GM18505 (cell line): ENCODE measurements at regions not wholly inside any gene's neighbourhood (a gene's known extent, or its start where the extent isn't known, plus 50 kb on each side); places are given as distances from the start of the nearest gene placed in this dataset.

Experiments
- ATAC-seq: cut with Tn5 transposase; IDR thresholded peaks from one replicate; pipeline ENCODE4 v1.9.1; 2021; ENCODE audit not compliant: unreplicated experiment
- POLR2A ChIP-seq: IDR thresholded peaks from 4 replicates; pipeline ENCODE4 v1.6.1; 2011; ENCODE audit warnings: borderline replicate concordance; ENCODE audit not compliant: insufficient read depth, insufficient read length; ENCODE audit errors: extremely low read depth

GRCh38 chr9:99523838-99524237, 297.8 kb upstream of the NR4A3 start:
- TF ChIP-seq POLR2A: no peak

GRCh38 chr9:99531313-99531712, 290.4 kb upstream of the NR4A3 start:
- no peak for TF ChIP-seq POLR2A
- ATAC-seq: no peak

More at GRCh38 chr9:99523838-99524237, 297.8 kb upstream of the NR4A3 start:
- no peak for ATAC-seq

DNA sequence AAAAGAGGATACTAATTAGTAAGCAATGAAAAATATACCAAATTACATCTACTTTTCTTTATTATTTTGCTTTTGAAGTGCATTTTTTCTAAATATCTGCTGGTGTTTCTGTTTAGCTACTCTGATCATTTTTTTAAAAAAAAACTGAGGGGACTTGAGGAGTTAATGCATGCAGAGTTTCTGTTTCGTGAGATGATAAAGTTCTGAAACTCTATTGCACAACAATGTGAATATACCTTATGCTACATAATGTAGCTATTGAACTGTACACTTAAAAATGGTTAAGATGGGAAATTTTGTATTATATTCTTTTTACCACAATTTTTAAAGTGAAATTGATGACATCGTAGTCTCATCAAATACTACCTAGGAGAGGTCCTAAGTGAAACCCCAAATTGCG, 288.3 kb upstream of the NR4A3 start:
- ATAC-seq: no peak
- TF ChIP-seq POLR2A: no peak

DNA sequence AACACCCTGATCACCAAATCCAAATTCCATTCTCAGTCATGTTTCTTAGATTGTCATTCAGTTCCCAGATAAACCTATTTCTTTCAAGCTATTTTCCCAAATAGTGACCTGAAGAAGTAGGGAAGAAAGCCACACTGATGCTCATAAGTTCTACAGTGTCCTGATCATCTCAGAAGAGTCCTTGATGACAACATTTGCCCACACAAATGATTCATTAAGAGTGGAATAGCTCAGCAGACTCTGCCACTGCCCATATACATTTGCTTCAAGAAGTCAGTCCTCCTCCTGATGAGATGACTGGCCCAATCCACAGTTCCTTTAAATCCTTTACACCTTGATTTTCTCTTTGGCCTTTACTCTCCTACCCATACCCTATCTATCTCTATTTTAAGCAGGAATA, 283.7 kb upstream of the NR4A3 start:
- no peak for TF ChIP-seq POLR2A
- ATAC-seq: no peak

- ATAC-seq: no peak
- TF ChIP-seq POLR2A: no peak
Observed at GRCh38 chr9:99544526-99544925, 277.2 kb upstream of the NR4A3 start.

GRCh38 chr9:99549441-99549840, 272.2 kb upstream of the NR4A3 start:
- no peak for TF ChIP-seq POLR2A
- ATAC-seq: no peak

DNA sequence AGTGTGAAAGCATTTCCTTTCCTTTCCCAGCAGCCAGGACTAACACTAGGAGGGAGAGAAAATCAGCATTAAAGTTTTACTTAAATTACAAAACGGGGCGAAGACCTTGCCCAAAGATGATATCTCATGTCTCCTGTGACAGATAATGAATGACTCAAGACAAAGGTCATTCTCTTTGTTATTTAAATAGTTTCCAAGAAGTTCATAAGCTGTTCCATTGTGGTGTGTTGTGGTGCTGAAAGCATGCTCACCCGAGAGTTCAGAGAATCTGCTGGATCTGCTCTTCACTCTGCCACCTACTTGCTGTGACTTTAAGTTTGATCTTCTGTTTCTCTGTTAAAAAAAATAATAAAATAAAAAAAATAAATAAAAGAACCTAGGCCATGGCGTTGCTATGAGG, 265.9 kb upstream of the NR4A3 start:
- no peak for ATAC-seq
- TF ChIP-seq POLR2A: no peak

DNA sequence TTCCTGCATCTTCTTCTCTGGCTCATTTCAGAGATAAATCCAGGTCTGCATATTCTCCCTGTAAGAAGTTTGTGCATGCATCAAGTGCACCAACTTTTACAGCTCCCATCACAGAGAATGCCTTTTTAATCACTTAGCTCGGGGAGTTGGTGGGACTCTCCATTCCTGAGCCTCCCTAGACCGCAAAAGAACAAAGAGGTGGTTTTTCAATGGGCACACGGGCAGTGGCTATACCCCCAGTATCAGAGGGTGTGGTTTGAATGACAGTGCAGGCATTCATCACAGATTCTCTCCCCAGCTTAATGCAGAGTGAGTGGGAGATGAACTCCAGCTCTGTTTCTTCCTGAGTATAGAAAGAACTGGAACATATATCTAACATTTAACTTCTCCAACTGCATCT, 264.7 kb upstream of the NR4A3 start:
- no peak for ATAC-seq
- no peak for TF ChIP-seq POLR2A

DNA sequence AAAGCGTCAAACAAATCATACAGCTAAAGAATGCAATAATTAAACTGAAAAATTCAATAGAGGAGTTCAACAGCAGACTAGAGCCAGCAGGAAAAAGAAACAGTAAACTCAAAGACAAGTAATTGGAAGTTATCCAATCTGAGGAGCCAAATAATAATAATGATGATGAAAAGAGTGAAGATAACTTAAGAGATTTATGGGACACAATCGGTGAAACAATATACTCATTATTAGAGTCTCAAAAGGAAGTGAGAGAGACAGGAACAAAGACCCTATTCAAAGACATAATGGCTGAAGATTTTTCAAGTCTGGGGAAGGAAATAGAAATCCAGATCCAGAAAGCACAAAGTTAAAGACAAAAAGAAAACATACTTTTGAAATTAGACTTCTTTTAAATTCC, 263.9 kb upstream of the NR4A3 start:
- TF ChIP-seq POLR2A: no peak
- ATAC-seq: no peak

- no peak for ATAC-seq
- TF ChIP-seq POLR2A: no peak
Observed at GRCh38 chr9:99559776-99560175, 261.9 kb upstream of the NR4A3 start.

- no peak for TF ChIP-seq POLR2A
- ATAC-seq: no peak
Observed at GRCh38 chr9:99560561-99560960, 261.1 kb upstream of the NR4A3 start.

- no peak for ATAC-seq
- TF ChIP-seq POLR2A: no peak
Observed at GRCh38 chr9:99561509-99561917, 260.2 kb upstream of the NR4A3 start.

GRCh38 chr9:99561961-99562565, 259.6 kb upstream of the NR4A3 start:
- no peak for TF ChIP-seq POLR2A
- no peak for ATAC-seq

- no peak for ATAC-seq
- TF ChIP-seq POLR2A: no peak
Observed at GRCh38 chr9:99563364-99563763, 258.3 kb upstream of the NR4A3 start.

DNA sequence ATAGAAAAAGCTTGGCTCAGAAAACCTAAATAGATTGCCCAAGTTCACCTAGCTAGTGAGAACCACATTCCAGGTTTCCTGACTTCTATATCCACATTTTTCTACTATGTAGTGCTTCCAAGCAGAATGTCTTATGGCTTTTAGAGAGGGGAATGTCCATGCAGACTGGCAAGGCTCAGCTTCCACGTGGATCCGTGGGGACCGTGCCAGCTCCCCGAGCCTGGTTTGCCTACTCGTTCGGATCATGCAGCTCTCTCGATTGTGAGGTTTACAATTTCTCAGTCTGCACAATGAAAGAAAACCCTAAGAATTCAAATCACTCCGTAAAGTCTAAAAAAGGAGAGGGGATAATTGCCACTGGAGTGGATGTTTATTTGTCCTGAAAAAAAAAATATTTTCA, 256.5 kb upstream of the NR4A3 start:
- ATAC-seq: no peak
- no peak for TF ChIP-seq POLR2A
